Activated T-cell treated with anti-CD3 and anti-CD28 coated beads, Interleukin-2, amount 50 U/mL, for 48 hours (primary cell): ENCODE measurements at regions not wholly inside any gene's neighbourhood (a gene's known extent, or its start where the extent isn't known, plus 50 kb on each side); places are given as distances from the start of the nearest gene placed in this dataset.

ENCODE experiments used
- DNase-seq, 2 experiments: peaks; one replicate each; pipeline ENCODE4 v3.0.0-alpha.2; 2020

DNA sequence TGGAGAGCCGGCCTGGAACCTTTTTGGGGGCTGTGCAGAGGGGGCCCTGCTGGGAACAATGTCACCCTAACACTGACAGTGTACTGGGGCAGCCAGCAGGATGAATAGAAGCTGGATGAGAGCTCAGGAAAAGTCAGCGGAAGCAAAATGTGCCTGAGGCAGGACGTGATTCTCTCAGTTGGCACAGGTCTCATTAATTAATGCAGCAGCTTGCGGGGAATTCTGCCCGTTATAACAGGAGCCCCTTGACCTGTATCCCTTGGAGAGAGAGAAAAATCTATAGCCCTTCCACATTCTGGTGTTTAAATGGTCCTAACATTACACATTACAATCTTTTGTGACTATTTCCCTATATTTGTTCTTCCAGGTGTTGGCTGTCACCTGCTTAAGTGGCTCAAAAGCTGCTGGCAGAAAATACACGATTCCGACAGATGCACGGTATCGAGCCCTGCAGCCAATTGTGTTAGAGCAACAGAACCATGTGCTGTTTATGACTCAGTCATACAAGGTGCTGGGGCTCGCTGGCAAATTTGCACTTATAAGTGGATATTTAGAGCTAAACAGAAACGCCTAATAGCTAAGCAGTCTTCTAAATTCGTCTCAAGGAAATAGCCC is 854.7 kb downstream of the AACS start:
- DNase-seq: no peak

DNA sequence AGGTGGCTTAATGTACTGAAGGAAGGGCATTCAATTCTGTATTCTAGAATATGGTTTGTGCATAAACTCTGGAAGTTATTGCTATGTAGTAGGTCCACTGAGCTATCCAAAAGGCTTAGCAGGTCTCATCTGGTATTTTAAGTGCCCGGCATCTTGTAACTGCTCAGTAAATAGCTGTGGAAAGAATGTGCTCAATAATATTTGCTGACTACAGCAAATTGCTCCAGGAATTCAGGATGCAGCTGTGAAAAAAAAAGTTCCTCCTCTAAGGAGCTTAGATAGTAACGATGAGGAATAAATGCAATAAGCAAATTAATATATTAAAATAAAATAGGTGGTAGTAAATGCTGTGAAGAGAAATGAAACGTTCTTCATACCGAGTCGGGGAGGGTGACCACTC is 857.1 kb downstream of the AACS start:
- no peak for DNase-seq

DNA sequence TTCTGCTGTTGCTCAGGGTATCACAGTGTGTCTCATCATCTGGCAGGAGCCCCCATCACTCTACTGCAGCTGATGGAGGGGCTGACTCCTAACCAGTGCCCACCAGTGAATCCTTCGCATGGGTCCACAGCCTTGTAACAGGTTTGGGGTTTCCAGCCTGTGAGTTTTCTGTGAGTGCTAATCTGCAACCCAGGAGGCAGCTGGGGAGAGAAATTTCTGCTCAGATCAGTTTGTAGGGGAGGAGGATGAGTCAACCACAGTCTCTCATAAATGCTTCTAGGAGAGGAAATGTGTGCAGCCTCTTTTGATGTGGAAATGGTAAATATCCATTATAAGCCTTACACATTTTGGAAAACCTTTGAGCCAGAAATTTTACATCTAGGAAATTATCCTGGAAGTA is 871.3 kb downstream of the AACS start:
- DNase-seq: no peak

DNA sequence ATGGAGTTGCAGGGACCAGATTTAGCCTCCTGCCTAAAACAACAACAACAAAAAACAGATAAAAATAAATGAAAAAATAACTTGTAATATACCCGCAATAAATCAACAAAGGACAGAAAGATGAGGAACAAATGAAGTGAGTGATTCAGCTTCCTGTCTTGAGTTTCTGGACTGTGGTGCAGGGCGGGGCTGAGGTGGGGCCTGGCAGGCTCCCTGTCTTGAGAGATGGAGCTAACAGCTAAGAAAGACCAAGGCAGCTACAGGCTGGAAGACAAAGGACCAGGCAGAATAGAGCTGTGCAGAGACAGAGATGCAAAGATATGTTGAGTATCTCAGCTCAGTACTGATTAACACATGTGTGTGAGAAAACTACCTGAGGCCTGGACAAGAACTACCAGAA is 879.2 kb downstream of the AACS start:
- no peak for DNase-seq

DNA sequence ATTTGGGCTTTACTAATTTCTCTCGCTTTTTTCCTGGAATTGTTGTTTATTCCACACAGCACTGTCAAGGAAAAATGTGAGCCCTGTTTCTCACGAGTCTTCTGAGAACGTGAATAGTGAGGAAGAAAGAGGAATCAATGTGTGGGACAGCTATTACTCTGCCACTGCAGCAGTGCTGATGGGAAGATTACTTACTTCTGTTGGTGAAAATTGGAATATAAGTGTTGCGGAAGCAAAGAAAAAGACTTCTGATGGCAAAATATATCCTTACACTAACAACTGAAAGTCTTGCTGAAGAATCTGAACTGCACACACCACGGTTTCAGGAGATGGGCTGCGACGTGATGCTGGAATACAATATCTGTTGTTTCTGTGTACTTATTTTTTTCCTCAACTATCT is 884.2 kb downstream of the AACS start:
- no peak for DNase-seq

DNA sequence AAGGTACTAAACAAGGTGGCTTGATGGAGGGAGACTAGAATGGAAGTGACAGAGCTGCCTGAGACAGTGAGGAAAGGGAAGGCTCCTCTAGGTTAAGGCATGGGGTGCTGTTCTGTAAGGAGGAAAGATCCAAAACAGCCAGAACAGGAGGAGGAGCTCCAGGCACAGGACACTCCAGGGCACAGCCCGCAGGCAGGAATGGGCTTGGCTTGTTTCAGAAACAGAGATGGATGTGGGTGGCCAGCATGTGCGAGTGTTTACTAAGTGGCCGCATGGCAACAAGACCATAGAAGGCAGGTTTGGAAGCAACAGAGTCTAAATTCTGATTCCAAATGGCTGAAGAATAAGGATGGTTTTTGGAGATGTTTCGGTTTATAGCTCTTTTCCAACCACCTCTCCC is 889.1 kb downstream of the AACS start:
- DNase-seq: no peak

DNA sequence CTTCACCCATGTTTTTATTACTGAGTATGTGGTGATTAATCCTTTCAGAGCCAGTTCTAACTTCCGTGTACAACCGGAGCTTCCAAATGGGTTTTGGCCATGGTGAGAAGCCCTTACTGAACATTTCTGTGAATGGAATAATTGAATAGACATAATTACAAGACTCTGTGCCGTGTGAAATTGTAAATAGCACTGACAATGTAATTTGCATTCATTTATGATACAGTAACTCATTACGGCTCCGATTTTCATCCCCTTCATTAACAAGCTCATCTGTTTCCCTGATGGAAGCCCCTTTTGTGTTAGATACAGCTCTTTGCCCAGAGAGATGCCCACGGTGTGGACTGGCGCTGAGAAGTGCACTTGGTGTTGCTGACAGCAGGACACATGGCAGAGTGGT is 891.0 kb downstream of the AACS start:
- no peak for DNase-seq

DNA sequence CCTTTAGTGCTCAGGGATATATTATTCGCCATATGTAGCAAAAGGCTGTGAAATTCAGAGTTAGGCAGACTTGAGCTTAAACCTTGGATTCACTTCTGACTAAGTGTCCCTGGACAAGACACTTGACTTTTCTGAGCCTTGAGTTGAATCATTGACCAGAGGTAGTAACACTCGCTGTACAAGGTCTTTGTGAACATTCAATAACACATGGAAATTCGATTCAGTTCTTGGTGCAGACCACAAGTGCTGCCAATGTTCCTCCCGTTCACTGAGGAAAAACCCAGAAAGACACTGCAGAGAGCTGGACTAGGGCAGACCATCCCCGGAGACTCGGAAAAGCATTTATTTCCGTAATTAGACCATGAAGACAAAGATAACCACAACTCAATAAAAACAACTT is 901.4 kb downstream of the AACS start:
- DNase-seq: no peak

DNA sequence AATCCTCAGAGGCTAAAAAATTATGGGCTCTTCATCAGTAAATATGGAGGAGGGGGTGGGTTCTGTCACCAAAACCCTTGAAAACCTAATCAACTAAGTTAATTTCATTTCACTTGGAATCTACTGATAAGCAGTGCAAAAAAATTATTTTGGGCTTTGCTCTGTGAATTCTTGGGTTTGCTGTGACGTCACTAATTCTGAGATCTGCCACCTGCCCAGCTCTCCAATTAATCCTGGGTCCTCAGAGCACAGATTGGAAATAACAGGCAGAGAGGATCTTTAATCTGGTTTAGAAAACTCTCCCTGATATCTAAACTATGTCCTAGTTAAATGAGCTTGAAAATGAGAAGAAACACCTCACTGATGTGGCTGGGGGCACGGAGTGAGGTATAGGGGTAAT is 903.2 kb downstream of the AACS start:
- DNase-seq: no peak

DNA sequence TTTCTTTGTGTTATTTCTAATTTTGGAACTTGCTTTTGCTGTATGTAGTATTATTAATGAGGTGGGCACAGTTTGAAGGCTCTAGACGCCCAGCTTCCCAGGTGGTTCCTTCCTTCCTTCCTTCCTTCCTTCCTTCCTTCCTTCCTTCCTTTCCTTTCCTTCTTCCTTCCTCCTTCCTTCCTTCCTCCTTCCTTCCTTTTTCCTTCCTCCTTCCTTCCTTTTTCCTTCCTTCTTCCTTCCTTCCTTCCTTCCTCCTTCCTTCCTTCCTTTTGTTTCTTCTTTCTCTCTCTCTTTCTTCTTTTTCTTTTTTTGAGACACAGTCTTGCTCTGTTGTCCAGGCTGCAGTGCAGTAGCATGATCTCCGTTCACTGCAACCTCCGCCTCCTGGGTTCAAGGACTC is 906.7 kb downstream of the AACS start:
- no peak for DNase-seq

DNA sequence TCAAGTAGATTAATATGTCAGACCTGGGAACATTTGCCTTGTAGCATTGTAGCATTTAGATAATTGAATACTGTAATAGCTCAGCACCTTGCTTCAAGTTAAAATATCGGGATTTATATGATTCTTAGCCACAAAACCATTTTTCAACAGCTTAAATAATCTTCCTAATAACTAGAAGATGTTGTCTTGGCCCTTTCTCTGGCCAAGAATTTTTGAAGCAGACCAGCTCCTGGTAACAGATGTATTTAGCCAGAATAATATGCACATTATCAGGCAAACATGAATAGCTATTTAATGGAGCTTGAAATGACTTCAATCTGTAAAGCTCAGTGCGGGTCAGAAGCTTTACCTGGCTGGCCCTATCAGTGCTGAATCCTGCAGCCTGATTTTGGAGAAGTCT is 913.1 kb downstream of the AACS start:
- DNase-seq: no peak

DNA sequence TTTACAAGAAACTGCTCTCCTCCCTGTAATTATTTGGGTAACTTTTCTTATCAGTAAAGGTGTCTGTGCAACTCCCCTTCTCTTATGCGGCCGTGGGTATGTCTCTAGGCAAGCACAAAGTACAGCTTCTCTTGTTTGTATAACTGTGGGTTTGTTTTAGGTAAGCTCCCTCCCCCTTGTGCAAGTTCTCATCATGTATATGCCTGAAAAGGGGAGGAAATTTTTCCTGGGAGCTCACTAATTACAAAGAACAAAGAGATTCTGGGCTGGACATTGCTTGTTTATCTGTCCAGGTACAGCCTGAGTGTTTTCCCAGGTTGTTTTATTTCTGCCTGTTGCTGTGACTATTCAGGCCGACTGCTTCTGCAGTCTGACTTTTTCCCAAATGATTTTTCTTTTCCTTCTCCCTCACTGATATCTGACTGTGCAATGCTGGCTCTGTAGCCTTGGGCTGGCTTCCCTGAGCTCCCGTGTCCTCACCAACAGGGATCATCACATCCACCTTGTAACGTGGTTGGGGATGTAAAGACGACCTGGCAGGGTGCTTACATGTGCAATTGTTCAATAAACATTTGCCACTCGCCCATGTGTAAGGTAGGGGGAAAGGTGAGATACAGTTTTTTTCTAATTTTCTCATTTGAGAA is 916.5 kb downstream of the AACS start:
- DNase-seq: no peak

DNA sequence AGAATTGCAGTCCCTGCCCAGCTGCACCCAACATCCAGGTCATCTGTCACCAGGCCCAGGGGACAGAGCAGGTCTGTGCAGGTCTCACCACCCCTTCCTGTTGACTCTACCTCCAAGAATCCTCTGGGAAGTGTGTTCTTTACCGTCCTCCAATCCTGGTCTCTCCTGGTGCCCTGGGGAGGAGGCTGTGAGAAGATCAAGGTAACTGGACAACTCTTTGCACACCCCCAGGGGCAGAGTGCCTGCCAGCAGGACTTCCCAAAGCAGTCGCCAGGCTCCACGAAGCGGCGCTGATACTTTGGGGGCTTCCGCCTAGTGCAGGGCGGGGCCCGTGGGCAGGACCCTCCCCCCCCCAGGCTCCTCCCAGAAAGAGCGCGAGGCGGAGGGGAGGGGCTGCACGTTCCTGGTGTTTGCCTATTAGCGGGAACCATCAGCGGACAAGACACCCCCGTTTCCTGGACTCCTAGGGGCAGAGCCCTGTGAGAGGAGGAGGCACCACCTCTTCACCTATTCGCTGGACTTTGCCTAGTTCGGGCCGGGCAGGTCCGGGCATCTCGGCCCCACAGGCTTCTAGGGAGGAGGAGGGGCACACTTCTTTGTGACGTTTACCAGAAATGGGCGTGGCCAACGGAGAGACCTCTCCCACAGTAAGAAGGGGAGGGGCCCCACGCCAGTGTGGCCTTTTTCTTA is 918.0 kb downstream of the AACS start:
- peak; percentile 19 to 22 for DNase-seq

DNA sequence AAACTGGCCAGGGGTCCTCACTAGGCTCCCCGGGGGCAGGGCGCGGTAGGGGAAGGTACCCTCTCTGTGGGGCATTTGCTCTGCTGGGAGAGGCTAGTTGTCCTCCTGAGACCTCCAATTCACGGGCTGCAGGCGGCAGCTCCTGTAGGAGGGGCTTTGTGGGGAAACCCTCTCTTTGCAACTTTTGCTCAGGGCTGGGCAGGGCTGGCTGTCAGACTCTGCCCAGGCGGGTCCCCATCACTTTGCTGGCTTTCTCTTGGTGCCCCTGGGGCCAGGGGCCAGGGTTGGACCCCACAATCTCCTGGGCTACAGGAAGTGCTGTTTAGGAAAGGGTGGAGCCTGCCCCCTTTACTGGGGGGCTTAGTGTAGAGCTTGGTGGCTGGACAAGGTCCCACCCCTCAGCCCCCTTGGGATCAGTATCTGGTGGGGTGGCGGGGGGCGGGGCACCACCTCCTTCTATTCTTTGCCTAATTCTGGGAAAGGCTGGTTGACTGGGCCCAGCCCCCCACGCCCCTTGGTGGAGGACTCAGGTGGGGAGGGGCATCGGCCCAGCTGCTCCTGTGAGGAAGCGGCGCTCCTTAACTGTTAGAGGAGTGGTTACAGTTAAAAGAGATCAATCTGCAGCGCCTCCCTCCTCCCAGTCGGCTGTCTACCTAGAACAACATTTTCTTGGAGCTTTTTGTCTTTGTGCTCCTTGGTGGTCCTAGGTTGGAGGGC is 918.7 kb downstream of the AACS start:
- no peak for DNase-seq

DNA sequence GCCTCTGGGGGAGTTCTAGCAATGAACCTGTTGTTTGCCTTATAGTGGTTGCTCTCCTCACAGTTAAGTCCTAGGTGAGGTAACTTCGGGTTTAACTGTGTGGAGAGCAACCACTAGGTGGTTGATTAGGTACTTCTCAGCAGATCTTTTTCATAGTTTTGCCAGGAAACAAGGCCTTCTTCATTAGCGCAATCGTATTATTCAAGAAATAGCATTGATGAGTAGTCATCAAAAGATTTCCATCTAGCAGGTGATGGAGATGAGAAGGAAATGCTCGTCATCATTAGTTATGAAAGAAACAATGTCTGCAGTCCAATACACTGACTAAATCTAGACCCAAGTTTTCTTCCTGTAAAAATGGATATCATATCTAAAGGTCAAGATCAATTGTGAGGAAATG is 923.3 kb downstream of the AACS start:
- no peak for DNase-seq

DNA sequence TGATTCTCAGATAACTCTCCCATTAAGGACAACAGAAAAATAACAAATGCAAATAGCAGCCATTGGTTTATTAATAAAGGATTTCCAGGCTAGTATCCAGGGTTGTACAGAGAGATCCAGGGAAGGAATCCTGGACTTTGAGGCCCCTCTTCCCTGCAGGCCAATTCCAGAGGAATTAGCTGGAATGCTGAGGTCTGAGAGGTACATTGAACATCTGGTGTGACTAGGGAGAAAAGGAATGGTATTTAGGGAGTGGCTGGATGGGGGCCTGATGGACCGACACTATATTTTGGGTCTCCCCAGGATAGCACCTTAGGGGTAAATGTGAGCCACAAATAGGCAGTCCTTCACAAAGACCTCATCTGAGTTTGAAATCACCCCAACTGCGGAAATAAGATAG is 924.5 kb downstream of the AACS start:
- no peak for DNase-seq

DNA sequence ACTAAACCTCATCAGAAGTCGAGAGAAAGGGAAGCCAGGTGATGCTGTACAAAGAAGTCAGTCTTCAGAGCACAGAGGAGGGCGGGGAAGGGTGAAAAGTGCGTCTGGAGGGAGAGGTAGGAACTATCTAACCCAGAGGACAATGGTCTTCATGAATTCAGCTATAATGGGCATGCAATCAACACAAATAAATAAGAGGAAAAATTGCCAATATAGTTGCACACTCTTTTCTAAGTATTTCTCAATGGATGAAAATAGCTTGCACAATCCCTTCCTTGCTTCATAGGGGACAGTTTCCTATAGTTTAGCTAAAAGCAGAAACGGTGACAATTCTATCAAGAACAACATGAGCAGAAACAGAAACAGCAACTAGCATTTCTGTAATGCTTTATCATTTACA is 931.2 kb downstream of the AACS start:
- DNase-seq: no peak

DNA sequence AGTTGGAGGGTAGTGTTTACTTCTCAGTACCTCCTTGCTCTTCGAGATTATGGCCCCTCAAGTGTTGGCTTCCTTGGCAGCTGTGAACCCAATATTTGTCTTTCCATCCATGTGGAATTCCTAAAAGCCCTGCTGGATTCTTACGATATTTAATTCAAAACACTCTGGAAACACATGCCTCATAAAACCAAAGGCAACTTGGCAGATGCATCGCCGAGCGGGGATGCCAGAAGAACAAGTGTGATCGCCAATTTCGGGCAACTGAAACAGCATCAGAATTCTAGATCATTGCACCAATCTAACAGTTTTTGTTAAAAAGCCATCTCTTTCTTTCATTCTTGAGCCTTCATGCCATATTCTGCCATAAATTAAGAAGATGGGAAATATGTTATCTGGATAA is 934.4 kb downstream of the AACS start:
- no peak for DNase-seq

DNA sequence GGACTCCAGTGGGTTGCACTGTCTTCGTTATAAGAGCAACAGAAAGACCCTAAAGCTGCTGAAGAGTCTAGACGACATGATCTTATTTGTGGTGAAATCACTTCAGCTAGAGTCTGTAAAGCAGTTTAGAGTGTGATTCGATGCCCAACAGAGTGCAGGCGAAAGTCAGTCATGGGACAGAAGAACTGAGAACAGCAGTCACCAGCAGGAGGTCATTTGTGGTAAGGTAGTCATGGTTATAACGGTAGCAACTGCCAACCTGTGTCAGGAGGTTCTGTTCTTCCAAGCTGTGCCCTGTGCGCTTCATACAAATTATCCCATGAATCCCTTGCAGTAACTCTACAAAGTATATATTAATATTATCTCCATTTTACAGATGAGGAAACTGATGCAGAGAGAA is 954.1 kb downstream of the AACS start:
- DNase-seq: no peak

DNA sequence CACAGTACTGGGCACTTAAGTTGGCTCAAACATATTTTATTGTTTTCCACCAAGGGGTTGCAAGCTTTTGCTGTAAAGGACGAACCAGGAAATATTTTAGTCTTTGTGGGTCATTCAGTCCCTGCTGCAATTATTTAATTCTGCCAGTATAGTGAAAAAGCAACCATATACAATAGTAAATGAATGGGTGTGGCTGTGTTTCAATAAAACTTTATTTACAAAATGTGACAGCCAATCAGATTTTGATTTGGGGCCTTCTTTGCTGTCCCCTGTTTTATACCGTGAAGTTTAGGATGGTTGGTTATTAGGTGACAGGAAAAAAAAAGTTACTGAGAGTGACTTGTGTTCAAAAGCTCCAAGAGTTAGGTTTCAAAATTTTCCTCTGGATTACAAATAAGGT is 956.4 kb downstream of the AACS start:
- DNase-seq: no peak

DNA sequence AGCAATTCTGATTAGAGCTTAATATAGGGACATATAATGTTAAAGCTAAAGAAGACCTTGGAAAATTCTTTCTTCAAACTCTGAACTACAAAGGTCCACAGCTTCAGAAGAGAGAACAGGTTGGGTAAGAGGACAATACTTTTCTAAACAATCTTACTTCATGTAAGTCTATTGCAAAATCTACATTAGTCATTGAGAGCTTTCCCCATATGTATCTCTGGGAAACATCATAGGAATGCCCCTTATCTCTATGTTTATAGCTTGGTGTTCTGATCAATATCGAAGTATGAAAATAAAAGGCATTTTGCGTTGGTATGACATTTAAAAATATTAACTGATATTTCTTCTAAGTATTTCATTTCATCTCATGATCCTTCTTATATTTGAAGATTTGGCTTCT is 962.6 kb downstream of the AACS start:
- DNase-seq: no peak

DNA sequence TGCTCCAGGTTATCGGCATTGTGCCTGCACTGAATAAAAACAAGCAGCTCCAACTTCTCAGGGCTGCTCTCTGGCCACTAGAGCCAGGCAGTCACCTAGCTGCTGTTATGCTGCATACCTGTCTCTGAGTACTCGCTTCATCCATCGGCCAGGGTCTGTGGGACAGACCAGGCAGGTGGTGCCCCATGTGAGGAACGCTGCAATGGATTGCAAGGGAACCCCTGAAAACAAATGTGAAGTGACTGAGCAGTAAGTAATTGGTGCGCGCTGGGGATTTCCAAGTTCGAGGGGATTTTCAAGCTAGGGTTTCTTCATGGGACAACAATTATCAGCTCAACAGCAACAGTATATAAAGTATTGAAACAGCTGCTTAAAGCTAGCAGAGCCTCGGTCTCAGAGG is 965.3 kb downstream of the AACS start:
- DNase-seq: no peak

DNA sequence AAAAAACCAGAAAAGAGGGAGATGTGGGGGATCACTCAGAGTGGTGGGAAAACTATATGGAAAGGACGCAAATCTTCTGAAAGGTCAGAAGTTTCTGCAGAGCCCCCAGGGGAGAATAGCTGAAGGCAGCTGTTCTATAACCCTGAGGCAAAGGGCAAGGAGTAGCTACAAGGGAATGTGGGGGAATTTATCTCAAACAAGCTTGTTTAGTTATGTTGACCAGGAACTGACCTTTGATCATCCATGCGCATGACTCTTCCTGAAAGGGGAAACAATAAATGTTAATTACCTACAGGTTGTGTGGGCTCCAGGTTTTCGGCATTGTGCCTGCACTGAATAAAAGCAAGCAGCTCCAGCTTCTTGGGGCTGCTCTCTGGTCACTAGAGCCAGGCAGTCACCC is 968.5 kb downstream of the AACS start:
- no peak for DNase-seq

DNA sequence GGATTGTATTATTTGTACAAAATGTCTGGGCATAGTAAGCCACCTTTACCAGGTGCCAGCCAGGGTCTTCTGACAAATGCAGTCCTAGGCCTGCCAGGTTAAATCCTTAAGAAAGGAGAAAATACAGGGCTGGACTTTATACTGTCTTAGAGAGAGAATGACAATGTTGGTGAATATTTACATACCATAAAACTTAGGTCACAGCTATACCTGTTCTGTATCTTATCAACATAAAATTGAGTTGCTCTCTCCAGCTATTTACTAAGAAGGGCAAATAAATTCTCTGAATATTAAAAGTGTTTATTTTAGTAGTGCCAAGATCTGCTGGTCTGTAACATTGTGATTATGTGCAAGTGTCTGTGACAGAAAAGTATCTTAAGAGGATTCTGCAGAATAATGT is 971.1 kb downstream of the AACS start:
- no peak for DNase-seq
